Astrocyte (in vitro differentiated cells and primary cell): ENCODE measurements at regions not wholly inside any gene's neighbourhood (a gene's known extent, or its start where the extent isn't known, plus 50 kb on each side); places are given as distances from the start of the nearest gene placed in this dataset.

Source experiments
- DNase-seq: peaks from one replicate; pipeline ENCODE4 v3.0.0-alpha.2; 2010; ENCODE audit warnings: low read depth
- FAIRE-seq: peaks from 2 replicates; lab custom pipeline; 2011; peaks lifted over from hg19 to GRCh38; lab: Jason Lieb, UNC
- H2AFZ ChIP-seq: 2 replicates; pipeline ENCODE4 v1.6.0; 2012; ENCODE audit warnings: low read depth, low read length, inconsistent platforms
- H3K27ac ChIP-seq: 2 replicates; pipeline ENCODE4 v1.5.1; 2011; ENCODE audit warnings: low read depth, low read length, inconsistent platforms
- H3K27me3 ChIP-seq: 2 replicates; pipeline ENCODE4 v1.6.0; 2011; ENCODE audit warnings: low read length, inconsistent platforms; ENCODE audit not compliant: insufficient read depth
- H3K36me3 ChIP-seq: 2 replicates; pipeline ENCODE4 v1.5.1; 2011; ENCODE audit warnings: low read length, inconsistent platforms; ENCODE audit not compliant: insufficient read depth
- H3K4me1 ChIP-seq: 2 replicates; pipeline ENCODE4 v1.5.1; 2011; ENCODE audit warnings: low read length, inconsistent platforms; ENCODE audit not compliant: insufficient read depth
- H3K4me2 ChIP-seq: 2 replicates; pipeline ENCODE4 v1.6.0; 2012; ENCODE audit warnings: low read length, inconsistent platforms
- H3K4me3 ChIP-seq: 2 replicates; pipeline ENCODE4 v1.5.1; 2011; ENCODE audit warnings: low read depth, mild to moderate bottlenecking, low read length, inconsistent platforms; ENCODE audit not compliant: insufficient read depth
- H3K79me2 ChIP-seq: 2 replicates; pipeline ENCODE4 v1.6.0; 2012; ENCODE audit warnings: mild to moderate bottlenecking, low read length, inconsistent platforms; ENCODE audit not compliant: insufficient read depth
- H3K9ac ChIP-seq: 2 replicates; pipeline ENCODE4 v1.6.0; 2012; ENCODE audit warnings: mild to moderate bottlenecking, low read length, inconsistent platforms
- H3K9me3 ChIP-seq: 2 replicates; pipeline ENCODE4 v1.5.1; 2012; ENCODE audit warnings: low read depth, mild to moderate bottlenecking, low read length, inconsistent platforms; ENCODE audit not compliant: insufficient read depth
- H4K20me1 ChIP-seq: 2 replicates; pipeline ENCODE4 v1.6.0; 2012; ENCODE audit warnings: low read length, inconsistent platforms; ENCODE audit not compliant: insufficient read depth
- H3K27ac Mint-ChIP-seq: one replicate; pipeline ENCODE4 v1.8.0; 2021; ENCODE audit warnings: mild to moderate bottlenecking, mixed read lengths; ENCODE audit not compliant: unreplicated experiment
- H3K27me3 Mint-ChIP-seq: one replicate; pipeline ENCODE4 v1.8.0; 2021; ENCODE audit warnings: low read depth, mixed read lengths; ENCODE audit not compliant: unreplicated experiment
- H3K36me3 Mint-ChIP-seq: one replicate; pipeline ENCODE4 v1.8.0; 2021; ENCODE audit warnings: low read depth, mixed read lengths; ENCODE audit not compliant: unreplicated experiment
- H3K4me1 Mint-ChIP-seq: one replicate; pipeline ENCODE4 v1.8.0; 2021; ENCODE audit warnings: low read depth, mixed read lengths; ENCODE audit not compliant: unreplicated experiment
- H3K4me3 Mint-ChIP-seq: one replicate; pipeline ENCODE4 v1.8.0; 2021; ENCODE audit warnings: mild to moderate bottlenecking, moderate library complexity, mixed read lengths; ENCODE audit not compliant: unreplicated experiment
- H3K9me3 Mint-ChIP-seq: one replicate; pipeline ENCODE4 v1.8.0; 2021; ENCODE audit warnings: mild to moderate bottlenecking, mixed read lengths; ENCODE audit not compliant: unreplicated experiment
- CTCF ChIP-seq: IDR thresholded peaks from 2 replicates; pipeline ENCODE4 v1.5.1; 2011; ENCODE audit warnings: low read depth, mild to moderate bottlenecking, inconsistent platforms, low read length, moderate library complexity; ENCODE audit not compliant: insufficient read depth
- EZH2 ChIP-seq: IDR thresholded peaks from 2 replicates; pipeline ENCODE4 v1.6.1; 2012; ENCODE audit warnings: mild to moderate bottlenecking, low read length, inconsistent platforms; ENCODE audit not compliant: insufficient read depth

- Histone ChIP-seq H3K27me3 (no peaks in the 10 kb centered on the region), H3K4me2 (no peak overlapping the region), H3K27ac (no peak overlapping the region), H3K36me3 (no peaks in the 10 kb centered on the region), H3K9ac (no peak overlapping the region), H3K4me3 (no peak overlapping the region), H4K20me1 (no peaks in the 10 kb centered on the region), H3K79me2 (no peaks in the 10 kb centered on the region), H2AFZ (no peak overlapping the region), H3K9me3 (peaks cover 4% of the 10 kb centered on the region), H3K4me1 (no peaks in the 10 kb centered on the region)
- peaks cover 3% of the 10 kb centered on the region for H3K27me3 Mint-ChIP-seq
- no peaks in the 10 kb centered on the region for H3K36me3 Mint-ChIP-seq
- H3K4me1 Mint-ChIP-seq: no peaks in the 10 kb centered on the region
- no peak for FAIRE-seq
- no peak overlapping the region for H3K27ac Mint-ChIP-seq
- H3K4me3 Mint-ChIP-seq: no peak overlapping the region
- no peaks in the 10 kb centered on the region for H3K9me3 Mint-ChIP-seq
- no peak for DNase-seq
- no peak for TF ChIP-seq EZH2
- no peak for TF ChIP-seq CTCF
Observed at GRCh38 chr14:57085801-57086200, 182.9 kb downstream of the EXOC5 start.

- Histone ChIP-seq H2AFZ (no peak overlapping the region), H3K4me2 (no peak overlapping the region), H3K27me3 (no peaks in the 10 kb centered on the region), H3K9ac (no peak overlapping the region), H3K36me3 (no peaks in the 10 kb centered on the region), H4K20me1 (no peaks in the 10 kb centered on the region), H3K27ac (no peak overlapping the region), H3K79me2 (no peaks in the 10 kb centered on the region), H3K4me3 (no peak overlapping the region), H3K4me1 (no peaks in the 10 kb centered on the region), H3K9me3 (peaks cover 4% of the 10 kb centered on the region)
- Mint-ChIP-seq H3K27ac (no peak overlapping the region), H3K36me3 (no peaks in the 10 kb centered on the region), H3K4me1 (no peaks in the 10 kb centered on the region), H3K4me3 (no peak overlapping the region), H3K27me3 (peaks cover 3% of the 10 kb centered on the region), H3K9me3 (no peaks in the 10 kb centered on the region)
- DNase-seq (no peak), FAIRE-seq (no peak)
- TF ChIP-seq CTCF (no peak), EZH2 (no peak)
Observed at GRCh38 chr14:57085043-57085442, 183.7 kb downstream of the EXOC5 start.

GRCh38 chr14:57080691-57081090 lies 188.0 kb downstream of the EXOC5 start:
- H3K9me3 ChIP-seq: no peaks in the 10 kb centered on the region
- FAIRE-seq (no peak), DNase-seq (no peak)
- H3K9ac ChIP-seq: no peak overlapping the region
- no peaks in the 10 kb centered on the region for H3K36me3 ChIP-seq
- no peak overlapping the region for H3K27ac Mint-ChIP-seq
- no peaks in the 10 kb centered on the region for H4K20me1 ChIP-seq
- no peaks in the 10 kb centered on the region for H3K4me1 Mint-ChIP-seq
- peaks cover 6% of the 10 kb centered on the region for H3K27me3 Mint-ChIP-seq
- no peak overlapping the region for H3K4me3 Mint-ChIP-seq
- no peaks in the 10 kb centered on the region for H3K9me3 Mint-ChIP-seq
- H3K27ac ChIP-seq: no peak overlapping the region
- H2AFZ ChIP-seq: no peak overlapping the region
- no peak overlapping the region for H3K4me3 ChIP-seq
- no peaks in the 10 kb centered on the region for H3K27me3 ChIP-seq
- H3K79me2 ChIP-seq: no peaks in the 10 kb centered on the region
- H3K4me1 ChIP-seq: no peaks in the 10 kb centered on the region
- H3K36me3 Mint-ChIP-seq: no peaks in the 10 kb centered on the region
- H3K4me2 ChIP-seq: no peak overlapping the region
- TF ChIP-seq EZH2: no peak
- no peak for TF ChIP-seq CTCF
